C4-2B (cell line): ENCODE measurements at regions not wholly inside any gene's neighbourhood (a gene's known extent, or its start where the extent isn't known, plus 50 kb on each side); places are given as distances from the start of the nearest gene placed in this dataset.

Source experiments
- CTCF ChIP-seq: fragments of 450-650 bp; conservative IDR thresholded peaks from 2 replicates; pipeline ENCODE4 v1.5.1; 2017; ENCODE audit warnings: mild to moderate bottlenecking
- ZFX ChIP-seq: fragments of 450-650 bp; IDR thresholded peaks from 2 replicates; pipeline ENCODE4 v1.6.1; 2017

- TF ChIP-seq CTCF (no peak), ZFX (no peak)
Measured at GRCh38 chr9:88757406-88758010, 222.5 kb downstream of the NXNL2 start.
